IPS DF 6.9 (cell line): ENCODE measurements at regions not wholly inside any gene's neighbourhood (a gene's known extent, or its start where the extent isn't known, plus 50 kb on each side); places are given as distances from the start of the nearest gene placed in this dataset.
"Not testable (repeated sequence)": the region's sequence is repeated elsewhere in the genome, so short reads cannot be mapped to it uniquely, and the experiment has no call there.

Experiments
- DNase-seq: peaks from one replicate; pipeline ENCODE4 v3.0.0-alpha.2; 2013; ENCODE audit warnings: low read depth, low spot score
- H3K27ac ChIP-seq: one replicate; pipeline ENCODE4 v1.5.1; 2013; ENCODE audit warnings: low read length, control low read depth
- H3K27me3 ChIP-seq: 2 replicates; pipeline ENCODE4 v1.6.1; 2013; ENCODE audit warnings: mild to moderate bottlenecking, low read length; ENCODE audit not compliant: control insufficient read depth, insufficient read depth
- H3K36me3 ChIP-seq: 2 replicates; pipeline ENCODE4 v1.6.1; 2013; ENCODE audit warnings: low read length; ENCODE audit not compliant: control insufficient read depth, insufficient read depth
- H3K4me1 ChIP-seq: 2 replicates; pipeline ENCODE4 v1.6.1; 2013; ENCODE audit warnings: low read length; ENCODE audit not compliant: control insufficient read depth, insufficient read depth
- H3K4me3 ChIP-seq: 2 replicates; pipeline ENCODE4 v1.5.1; 2013; ENCODE audit warnings: mild to moderate bottlenecking, low read length
- H3K9me3 ChIP-seq: 2 replicates; pipeline ENCODE4 v1.6.1; 2013; ENCODE audit warnings: low read length, inconsistent platforms; ENCODE audit not compliant: control insufficient read depth, insufficient read depth
- WGBS: extraction: QIAGEN DNeasy Blood & Tissue Kit; methylation state at CpG from one replicate; pipeline ENCODE4 v1.1.7; 2013; ENCODE audit warnings: mixed read lengths, missing lambda C conversion rate; ENCODE audit not compliant: insufficient read length, insufficient coverage; 5-methylcytosine and 5-hydroxymethylcytosine counted together

GRCh38 chr13:110984381-110984780, 69.5 kb upstream of the ANKRD10 start:
- no CpG with 5 or more reads among the region's 5 CpGs for WGBS
- no peak for DNase-seq
- no peaks in the 10 kb centered on the region for H3K9me3 ChIP-seq
- no peaks in the 10 kb centered on the region for H3K27me3 ChIP-seq
- no peaks in the 10 kb centered on the region for H3K4me1 ChIP-seq
- H3K4me3 ChIP-seq: no peak overlapping the region
- H3K27ac ChIP-seq: no peak overlapping the region
- H3K36me3 ChIP-seq: no peaks in the 10 kb centered on the region

GRCh38 chr13:110983241-110983640, 68.4 kb upstream of the ANKRD10 start:
- Histone ChIP-seq H3K4me3 (no peak overlapping the region), H3K36me3 (no peaks in the 10 kb centered on the region), H3K27me3 (no peaks in the 10 kb centered on the region), H3K4me1 (no peaks in the 10 kb centered on the region), H3K9me3 (no peaks in the 10 kb centered on the region), H3K27ac (no peak overlapping the region)
- WGBS: no CpG with 5 or more reads among the region's 4 CpGs
- no peak for DNase-seq

GRCh38 chr13:110981379-110981778, 66.5 kb upstream of the ANKRD10 start:
- Histone ChIP-seq H3K27ac (no peak overlapping the region), H3K9me3 (no peaks in the 10 kb centered on the region), H3K4me1 (no peaks in the 10 kb centered on the region), H3K27me3 (no peaks in the 10 kb centered on the region), H3K4me3 (no peak overlapping the region), H3K36me3 (no peaks in the 10 kb centered on the region)
- no peak for DNase-seq
- WGBS: no CpG with 5 or more reads among the region's 4 CpGs

- no peak overlapping the region for H3K4me3 ChIP-seq
- no peaks in the 10 kb centered on the region for H3K4me1 ChIP-seq
- H3K27ac ChIP-seq: no peak overlapping the region
- H3K36me3 ChIP-seq: no peaks in the 10 kb centered on the region
- no peaks in the 10 kb centered on the region for H3K27me3 ChIP-seq
- no peaks in the 10 kb centered on the region for H3K9me3 ChIP-seq
- DNase-seq: no peak
- no CpG with 5 or more reads among the region's 3 CpGs for WGBS
These were observed 66.1 kb upstream of the ANKRD10 start for GRCh38 chr13:110980921-110981320.

GRCh38 chr13:110979149-110979548, 64.3 kb upstream of the ANKRD10 start:
- H3K36me3 ChIP-seq, DNase-seq, H3K4me3 ChIP-seq, H3K4me1 ChIP-seq, H3K27ac ChIP-seq, H3K9me3 ChIP-seq, H3K27me3 ChIP-seq: not testable (repeated sequence)
- WGBS: no CpG with 5 or more reads among the region's 5 CpGs

- no peak overlapping the region for H3K4me3 ChIP-seq
- DNase-seq: no peak
- no peak overlapping the region for H3K27ac ChIP-seq
- no peaks in the 10 kb centered on the region for H3K27me3 ChIP-seq
- H3K36me3 ChIP-seq: no peaks in the 10 kb centered on the region
- H3K4me1 ChIP-seq: no peaks in the 10 kb centered on the region
- H3K9me3 ChIP-seq: no peaks in the 10 kb centered on the region
These were observed 63.5 kb upstream of the ANKRD10 start for GRCh38 chr13:110978390-110978789.

- H3K4me3 ChIP-seq: no peak overlapping the region
- H3K4me1 ChIP-seq: no peaks in the 10 kb centered on the region
- DNase-seq: no peak
- no peaks in the 10 kb centered on the region for H3K9me3 ChIP-seq
- H3K36me3 ChIP-seq: no peaks in the 10 kb centered on the region
- H3K27ac ChIP-seq: no peak overlapping the region
- H3K27me3 ChIP-seq: no peaks in the 10 kb centered on the region
These were observed 61.9 kb upstream of the ANKRD10 start for GRCh38 chr13:110976785-110977184.

- no peaks in the 10 kb centered on the region for H3K9me3 ChIP-seq
- no peak overlapping the region for H3K4me3 ChIP-seq
- no peak for DNase-seq
- no peaks in the 10 kb centered on the region for H3K36me3 ChIP-seq
- H3K27me3 ChIP-seq: no peaks in the 10 kb centered on the region
- no peaks in the 10 kb centered on the region for H3K4me1 ChIP-seq
- H3K27ac ChIP-seq: no peak overlapping the region
- no CpG with 5 or more reads among the region's 1 CpG for WGBS
These were observed 58.3 kb upstream of the ANKRD10 start for GRCh38 chr13:110973007-110973700.

- no CpG with 5 or more reads among the region's 1 CpG for WGBS
- DNase-seq: no peak
- Histone ChIP-seq H3K4me3 (no peak overlapping the region), H3K27ac (no peak overlapping the region), H3K9me3 (no peaks in the 10 kb centered on the region), H3K4me1 (no peaks in the 10 kb centered on the region; the same call in 1 of the 2 replicates), H3K36me3 (no peaks in the 10 kb centered on the region), H3K27me3 (no peaks in the 10 kb centered on the region)
These were observed 56.6 kb upstream of the ANKRD10 start for GRCh38 chr13:110971486-110971885.

- no CpG with 5 or more reads among the region's 4 CpGs for WGBS
- not testable (repeated sequence) for H3K27ac ChIP-seq, H3K4me1 ChIP-seq
These were observed 52.4 kb upstream of the ANKRD10 start for GRCh38 chr13:110967156-110967855.

GRCh38 chr13:110965755-110966134, 50.9 kb upstream of the ANKRD10 start:
- Histone ChIP-seq H3K27ac (no peak overlapping the region), H3K27me3 (no peaks in the 10 kb centered on the region), H3K4me3 (no peak overlapping the region), H3K9me3 (peaks cover 2% of the 10 kb centered on the region; the same call in 1 of the 2 replicates), H3K4me1 (no peaks in the 10 kb centered on the region; the same call in 1 of the 2 replicates), H3K36me3 (no peaks in the 10 kb centered on the region)
- DNase-seq: no peak
- WGBS: no CpG with 5 or more reads among the region's 8 CpGs

More at GRCh38 chr13:110967156-110967855, 52.4 kb upstream of the ANKRD10 start:
- not testable (repeated sequence) for H3K27me3 ChIP-seq, DNase-seq, H3K4me3 ChIP-seq, H3K9me3 ChIP-seq, H3K36me3 ChIP-seq
